GM12873 (cell line): ENCODE measurements at regions not wholly inside any gene's neighbourhood (a gene's known extent, or its start where the extent isn't known, plus 50 kb on each side); places are given as distances from the start of the nearest gene placed in this dataset.

Experiments used
- CTCF ChIP-seq: IDR thresholded peaks from 2 replicates; pipeline ENCODE4 v1.5.1; 2012; ENCODE audit warnings: low read depth, mild to moderate bottlenecking, moderate library complexity, low read length, control low read depth; ENCODE audit not compliant: insufficient read depth; ENCODE audit errors: missing control alignments

GRCh38 chr18:46343456-46343855 lies 239.3 kb downstream of the HAUS1 start:
- TF ChIP-seq CTCF: no peak

GRCh38 chr18:46343931-46344372 lies 239.8 kb downstream of the HAUS1 start:
- no peak for TF ChIP-seq CTCF

GRCh38 chr18:46344416-46345180 lies 240.4 kb downstream of the HAUS1 start:
- TF ChIP-seq CTCF: no peak

GRCh38 chr18:46345181-46345465 lies 240.9 kb downstream of the HAUS1 start:
- TF ChIP-seq CTCF: no peak

- no peak for TF ChIP-seq CTCF
These were observed 242.0 kb downstream of the HAUS1 start for GRCh38 chr18:46346213-46346612.

- TF ChIP-seq CTCF: no peak
These were observed 242.9 kb downstream of the HAUS1 start for GRCh38 chr18:46346896-46347630.

GRCh38 chr18:46350598-46351159 lies 246.5 kb downstream of the HAUS1 start:
- TF ChIP-seq CTCF: no peak
